ENCODE measurements at regions not wholly inside any gene's neighbourhood (a gene's known extent, or its start where the extent isn't known, plus 50 kb on each side); places are given as distances from the start of the nearest gene placed in this dataset.
"Not testable (repeated sequence)": the region's sequence is repeated elsewhere in the genome, so short reads cannot be mapped to it uniquely, and the experiment has no call there.

DNA sequence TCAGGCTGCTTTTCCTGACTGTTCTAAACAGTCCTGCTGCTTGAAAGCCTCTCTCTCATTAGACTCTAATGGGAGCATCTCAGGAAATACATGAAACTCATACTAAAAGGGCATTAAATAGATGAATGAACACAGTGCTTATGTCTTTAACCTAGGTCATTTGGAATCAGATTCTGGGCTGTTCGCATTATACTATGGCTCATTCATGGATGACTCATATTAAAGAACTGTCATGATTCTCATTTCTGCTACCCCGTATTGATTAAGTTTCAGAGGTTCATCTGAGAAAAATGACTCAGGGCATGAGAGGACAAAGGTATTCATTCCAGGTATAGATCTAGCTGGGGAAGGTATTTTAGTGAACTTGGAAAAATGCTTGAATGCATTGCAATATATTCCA lies 335.5 kb downstream of the GJA1 start:
- no peaks in the 10 kb centered on the region for H3K4me1 ChIP-seq (ENCODE audit: control insufficient read depth in 2 of 2, insufficient read depth in 2 of 2, low read length in 1 of 2)
- no peak overlapping the region for H3K4me3 ChIP-seq (ENCODE audit: low read depth in 1 of 2, low read length in 2 of 2)
- 57 to 59% methylated on average over 2 of the region's 2 CpGs for WGBS, 2 donors
- H3K27ac ChIP-seq (ENCODE audit: low read depth in 2 of 2, low read length in 1 of 2) = no peak overlapping the region
- no peaks in the 10 kb centered on the region for H3K9me3 ChIP-seq (ENCODE audit: control insufficient read depth in 2 of 2, insufficient read depth in 1 of 2, low read depth in 1 of 2, low read length in 1 of 2)
- no peaks in the 10 kb centered on the region for H3K36me3 ChIP-seq (ENCODE audit: control insufficient read depth in 2 of 2, insufficient read depth in 2 of 2, low read length in 1 of 2)
- no peaks in the 10 kb centered on the region for H3K27me3 ChIP-seq (ENCODE audit: control insufficient read depth in 1 of 2, insufficient read depth in 2 of 2, low read length in 2 of 2)

DNA sequence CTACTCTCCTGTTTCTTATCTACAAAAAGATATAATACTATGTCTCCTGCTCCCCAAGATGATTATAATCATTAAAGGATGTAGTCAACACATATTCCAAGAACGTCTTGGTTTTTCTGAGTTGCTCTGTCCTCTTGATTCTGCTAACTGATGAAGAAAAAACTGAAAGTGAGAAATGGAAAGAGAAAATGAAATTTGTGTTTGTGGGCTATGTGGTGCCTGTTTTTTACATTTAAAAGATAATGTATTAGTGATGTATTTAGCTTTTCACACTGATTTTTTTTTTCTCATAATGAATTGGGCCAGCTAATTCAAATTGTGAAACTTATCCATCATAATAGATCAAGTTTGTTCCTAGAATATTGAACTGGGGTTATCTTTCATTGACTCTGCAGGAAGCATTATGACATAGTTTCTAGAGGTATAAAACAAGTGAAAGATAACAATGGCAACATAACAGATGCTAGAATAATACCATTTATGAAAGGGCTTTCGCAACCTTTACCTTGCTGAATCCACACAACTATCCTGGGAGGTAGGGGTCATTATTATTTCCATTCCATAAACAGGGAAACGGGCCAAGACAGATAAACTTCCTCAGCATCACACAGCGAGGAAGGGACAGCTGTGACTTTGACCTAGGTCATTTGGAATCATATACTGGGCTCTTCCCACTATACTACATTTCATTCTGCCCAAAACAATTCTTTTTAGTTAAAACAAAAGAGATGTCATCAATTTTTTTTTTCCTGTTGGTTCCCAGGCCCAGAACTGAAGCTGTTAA lies 336.7 kb downstream of the GJA1 start:
- 71% methylated on average over 4 of the region's 4 CpGs for WGBS, 2 donors
- H3K27ac ChIP-seq (ENCODE audit: low read depth in 2 of 2, low read length in 1 of 2) = no peak overlapping the region
- no peaks in the 10 kb centered on the region for H3K27me3 ChIP-seq (ENCODE audit: control insufficient read depth in 1 of 2, insufficient read depth in 2 of 2, low read length in 2 of 2)
- no peaks in the 10 kb centered on the region for H3K36me3 ChIP-seq (ENCODE audit: control insufficient read depth in 2 of 2, insufficient read depth in 2 of 2, low read length in 1 of 2)
- no peaks in the 10 kb centered on the region for H3K4me1 ChIP-seq (ENCODE audit: control insufficient read depth in 2 of 2, insufficient read depth in 2 of 2, low read length in 1 of 2)
- no peaks in the 10 kb centered on the region for H3K9me3 ChIP-seq (ENCODE audit: control insufficient read depth in 2 of 2, insufficient read depth in 1 of 2, low read depth in 1 of 2, low read length in 1 of 2)
- no peak overlapping the region for H3K4me3 ChIP-seq (ENCODE audit: low read depth in 1 of 2, low read length in 2 of 2)

DNA sequence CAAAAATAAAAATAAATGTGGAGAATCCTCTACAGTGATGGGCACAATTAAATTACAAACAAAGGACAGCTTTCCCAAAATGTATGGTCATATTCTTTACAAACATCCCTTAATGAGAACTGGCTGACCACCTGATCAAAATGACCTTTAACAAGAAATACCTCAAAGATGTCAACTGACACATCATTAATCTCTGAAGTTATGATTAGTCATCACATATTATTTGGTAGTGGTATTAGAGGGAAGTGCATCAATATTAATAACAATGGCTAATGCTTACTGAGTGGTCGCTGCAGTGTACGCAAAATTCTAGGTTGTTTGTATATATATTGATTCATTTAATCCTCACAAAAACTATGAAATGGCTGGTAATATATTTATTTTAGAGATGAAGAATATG lies 340.6 kb downstream of the GJA1 start:
- no peak overlapping the region for H3K4me3 ChIP-seq (ENCODE audit: low read depth in 1 of 2, low read length in 2 of 2)
- H3K36me3 ChIP-seq (ENCODE audit: control insufficient read depth in 2 of 2, insufficient read depth in 2 of 2, low read length in 1 of 2) = no peaks in the 10 kb centered on the region
- no peaks in the 10 kb centered on the region for H3K27me3 ChIP-seq (ENCODE audit: control insufficient read depth in 1 of 2, insufficient read depth in 2 of 2, low read length in 2 of 2)
- H3K4me1 ChIP-seq (ENCODE audit: control insufficient read depth in 2 of 2, insufficient read depth in 2 of 2, low read length in 1 of 2) = peaks cover 0 to 3% of the 10 kb centered on the region in 2 donors
- H3K9me3 ChIP-seq (ENCODE audit: control insufficient read depth in 2 of 2, insufficient read depth in 1 of 2, low read depth in 1 of 2, low read length in 1 of 2) = no peaks in the 10 kb centered on the region
- 87 to 88% methylated on average over 2 of the region's 2 CpGs for WGBS, 2 donors
- no peak overlapping the region for H3K27ac ChIP-seq (ENCODE audit: low read depth in 2 of 2, low read length in 1 of 2)

DNA sequence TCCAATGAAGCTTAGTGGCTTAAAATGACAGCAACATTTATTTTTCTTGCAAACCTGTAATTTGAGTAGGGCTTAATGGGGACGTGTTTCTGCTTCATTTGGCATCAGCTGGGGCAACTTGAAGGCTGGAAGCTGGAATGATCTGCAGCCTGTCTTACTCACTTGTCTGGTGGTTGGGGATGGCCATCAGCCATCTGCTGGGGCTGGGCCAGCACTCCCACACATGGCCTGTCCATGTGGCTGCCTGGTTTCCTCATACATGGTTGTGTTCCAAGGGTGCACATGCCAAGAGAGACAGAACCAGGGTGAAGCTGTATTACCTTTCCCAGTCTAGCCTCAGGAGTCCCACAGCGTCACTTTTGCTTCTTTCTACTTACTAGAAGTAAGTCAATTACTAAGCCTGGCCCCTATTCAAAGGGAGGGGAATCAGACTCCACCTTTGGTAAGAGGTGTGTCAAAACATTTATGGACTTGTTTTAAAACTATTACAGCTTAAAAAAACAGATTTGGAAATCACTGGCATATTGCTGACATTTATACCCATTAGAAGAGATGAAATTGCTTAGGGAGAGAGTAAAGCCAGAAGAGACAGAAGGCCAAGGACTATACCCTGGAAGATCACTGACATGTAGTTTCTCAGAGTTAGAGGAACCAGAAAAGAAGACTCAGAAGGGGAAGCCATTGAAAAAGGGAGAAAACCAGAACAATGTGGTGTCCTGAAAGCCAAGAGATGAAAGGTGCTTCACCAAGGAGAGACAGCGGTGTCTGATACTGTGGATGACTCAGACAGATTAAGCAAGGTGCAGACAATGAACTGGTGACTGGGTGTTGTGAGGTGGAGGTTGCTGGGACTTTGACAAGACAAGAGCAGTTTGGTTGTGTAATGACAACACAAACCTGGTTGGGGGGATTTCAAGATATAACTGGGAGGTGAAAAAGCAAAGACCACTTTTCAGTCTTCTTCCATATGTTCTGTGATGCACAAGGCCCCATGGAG lies 345.2 kb downstream of the GJA1 start:
- peak overlapping the region; percentile 72 to 83 for H3K27ac ChIP-seq (ENCODE audit: low read depth in 2 of 2, low read length in 1 of 2)
- WGBS, 2 donors = 41 to 55% methylated on average over 3 of the region's 3 CpGs
- H3K36me3 ChIP-seq (ENCODE audit: control insufficient read depth in 2 of 2, insufficient read depth in 2 of 2, low read length in 1 of 2) = no peaks in the 10 kb centered on the region

DNA sequence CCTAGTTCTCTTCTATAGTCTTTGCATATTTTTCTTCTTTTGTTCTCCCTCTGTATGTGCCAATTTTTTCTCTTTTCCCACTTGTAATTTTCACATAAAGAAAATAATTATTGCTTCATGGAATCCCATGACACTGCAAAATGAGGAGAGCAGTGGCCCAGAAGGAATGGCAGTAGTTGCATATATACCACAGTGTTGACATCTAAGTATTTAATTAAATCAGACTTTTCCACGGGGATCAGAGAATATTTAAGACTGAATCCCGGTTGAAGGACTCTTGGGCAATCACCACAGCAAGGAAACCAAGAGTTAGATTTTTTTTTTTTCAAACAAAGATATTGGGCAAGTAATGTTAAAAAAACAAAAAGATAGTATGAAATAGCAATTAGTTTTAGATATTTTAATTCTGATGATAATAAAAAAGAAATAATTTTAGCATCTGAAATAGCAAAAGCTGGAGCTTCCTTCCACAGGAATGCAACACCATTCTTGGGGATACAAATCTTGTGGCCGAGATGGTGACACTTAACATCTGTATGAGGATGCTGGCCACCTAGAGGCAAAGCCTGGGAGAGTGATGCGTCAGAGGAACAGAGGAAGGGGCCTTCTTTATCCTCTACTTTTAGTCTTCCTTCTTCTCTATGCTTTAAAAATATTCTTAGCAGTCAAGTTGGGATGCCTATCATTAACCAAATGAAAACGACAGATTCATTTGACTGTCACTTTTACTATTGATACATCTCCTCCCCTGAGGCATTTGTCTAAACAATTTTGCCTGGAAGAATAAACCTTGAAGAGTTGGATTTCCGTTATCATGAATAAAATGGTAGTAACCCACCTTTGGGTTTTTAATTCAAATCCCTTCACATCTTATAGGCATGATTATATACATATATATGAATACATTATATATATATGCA lies 356.2 kb downstream of the GJA1 start:
- H3K4me3 ChIP-seq (ENCODE audit: low read depth in 1 of 2, low read length in 2 of 2) = no peak overlapping the region
- H3K27ac ChIP-seq (ENCODE audit: low read depth in 2 of 2, low read length in 1 of 2) = no peak overlapping the region
- WGBS, 2 donors = 72 to 77% methylated on average over 6 of the region's 6 CpGs
- H3K36me3 ChIP-seq (ENCODE audit: control insufficient read depth in 2 of 2, insufficient read depth in 2 of 2, low read length in 1 of 2) = no peaks in the 10 kb centered on the region
- no peaks in the 10 kb centered on the region for H3K9me3 ChIP-seq (ENCODE audit: control insufficient read depth in 2 of 2, insufficient read depth in 1 of 2, low read depth in 1 of 2, low read length in 1 of 2)
- H3K27me3 ChIP-seq (ENCODE audit: control insufficient read depth in 1 of 2, insufficient read depth in 2 of 2, low read length in 2 of 2) = no peaks in the 10 kb centered on the region
- H3K4me1 ChIP-seq (ENCODE audit: control insufficient read depth in 2 of 2, insufficient read depth in 2 of 2, low read length in 1 of 2) = no peaks in the 10 kb centered on the region

More for the DNA sequence above, 345.2 kb downstream of the GJA1 start:
- Histone ChIP-seq H3K27me3 (ENCODE audit: control insufficient read depth in 1 of 2, insufficient read depth in 2 of 2, low read length in 2 of 2) (no peaks in the 10 kb centered on the region), H3K4me1 (ENCODE audit: control insufficient read depth in 2 of 2, insufficient read depth in 2 of 2, low read length in 1 of 2) (peaks cover 0 to 3% of the 10 kb centered on the region in 2 donors), H3K4me3 (ENCODE audit: low read depth in 1 of 2, low read length in 2 of 2) (no peak overlapping the region), H3K9me3 (ENCODE audit: control insufficient read depth in 2 of 2, insufficient read depth in 1 of 2, low read depth in 1 of 2, low read length in 1 of 2) (no peaks in the 10 kb centered on the region)

DNA sequence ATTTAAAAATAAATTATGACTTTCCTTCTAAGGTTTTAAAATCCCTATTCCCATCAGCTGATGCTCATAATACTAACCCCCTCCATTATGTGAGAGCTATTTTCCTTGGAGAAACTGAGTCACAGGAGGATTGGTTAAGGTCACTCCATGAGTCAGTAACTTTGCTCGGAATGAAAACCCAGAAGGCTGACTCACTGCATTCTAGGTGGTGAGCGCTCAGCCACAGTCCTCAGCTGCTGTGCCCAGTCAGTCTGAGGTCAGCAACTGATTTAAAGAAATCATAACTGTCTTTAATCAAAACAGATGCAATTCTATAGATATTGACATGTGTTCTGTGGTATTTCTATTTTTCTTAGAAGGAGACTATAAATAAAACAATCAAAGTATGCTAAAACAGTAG lies 359.2 kb downstream of the GJA1 start:
- WGBS, 2 donors = 49 to 65% methylated on average over 2 of the region's 2 CpGs
- H3K27me3 ChIP-seq (ENCODE audit: control insufficient read depth in 1 of 2, insufficient read depth in 2 of 2, low read length in 2 of 2) = no peaks in the 10 kb centered on the region
- no peak overlapping the region for H3K27ac ChIP-seq (ENCODE audit: low read depth in 2 of 2, low read length in 1 of 2)
- H3K9me3 ChIP-seq (ENCODE audit: control insufficient read depth in 2 of 2, insufficient read depth in 1 of 2, low read depth in 1 of 2, low read length in 1 of 2) = no peaks in the 10 kb centered on the region
- no peaks in the 10 kb centered on the region for H3K36me3 ChIP-seq (ENCODE audit: control insufficient read depth in 2 of 2, insufficient read depth in 2 of 2, low read length in 1 of 2)
- no peak overlapping the region for H3K4me3 ChIP-seq (ENCODE audit: low read depth in 1 of 2, low read length in 2 of 2)
- H3K4me1 ChIP-seq (ENCODE audit: control insufficient read depth in 2 of 2, insufficient read depth in 2 of 2, low read length in 1 of 2) = no peaks in the 10 kb centered on the region

DNA sequence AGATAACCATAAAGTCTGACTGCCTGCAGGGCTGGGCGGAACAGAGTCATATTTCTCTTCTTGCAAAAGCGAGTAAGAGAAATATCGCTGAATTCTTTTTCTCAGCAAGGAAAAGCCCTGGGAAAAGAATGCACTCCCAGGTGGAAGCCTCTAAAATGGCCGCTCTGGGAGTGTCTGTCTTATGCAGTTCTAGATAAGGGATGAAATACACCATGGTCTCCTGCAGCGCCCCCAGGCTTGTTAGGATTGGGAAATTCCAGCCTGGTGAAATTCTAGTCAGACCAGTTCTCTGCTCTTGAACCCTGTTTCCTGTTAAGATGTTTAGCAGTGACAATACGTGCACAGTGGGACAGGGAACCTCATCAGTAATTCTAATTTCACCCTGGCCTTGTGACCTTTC lies 362.2 kb downstream of the GJA1 start:
- H3K4me3 ChIP-seq (ENCODE audit: low read depth in 1 of 2, low read length in 2 of 2); H3K9me3 ChIP-seq (ENCODE audit: control insufficient read depth in 2 of 2, insufficient read depth in 1 of 2, low read depth in 1 of 2, low read length in 1 of 2); H3K4me1 ChIP-seq (ENCODE audit: control insufficient read depth in 2 of 2, insufficient read depth in 2 of 2, low read length in 1 of 2); H3K27me3 ChIP-seq (ENCODE audit: control insufficient read depth in 1 of 2, insufficient read depth in 2 of 2, low read length in 2 of 2); H3K27ac ChIP-seq (ENCODE audit: low read depth in 2 of 2, low read length in 1 of 2); H3K36me3 ChIP-seq (ENCODE audit: control insufficient read depth in 2 of 2, insufficient read depth in 2 of 2, low read length in 1 of 2): not testable (repeated sequence)
- WGBS, 2 donors = 87 to 92% methylated on average over 6 of the region's 6 CpGs

DNA sequence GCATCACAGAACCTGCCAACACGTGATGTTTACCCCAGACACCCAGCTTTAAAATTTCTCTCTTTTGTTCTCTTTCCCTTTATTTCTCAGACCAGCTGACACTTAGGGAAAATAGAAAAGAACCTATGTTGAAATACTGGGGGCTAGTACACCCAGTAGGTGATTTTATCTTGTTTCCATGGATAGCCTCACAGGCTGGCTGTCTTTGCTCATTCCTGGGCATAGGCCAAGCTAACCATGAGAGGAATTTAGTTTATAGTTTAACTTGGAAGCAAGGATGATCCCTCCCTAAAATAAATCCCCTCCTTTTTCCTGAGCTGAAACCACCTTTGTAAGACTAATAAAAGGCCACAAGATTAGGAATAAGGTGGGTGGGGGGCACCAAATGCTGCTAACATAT lies 362.7 kb downstream of the GJA1 start:
- 86 to 92% methylated on average over 1 of the region's 1 CpG for WGBS, 2 donors
- not testable (repeated sequence) for H3K27ac ChIP-seq (ENCODE audit: low read depth in 2 of 2, low read length in 1 of 2); H3K4me3 ChIP-seq (ENCODE audit: low read depth in 1 of 2, low read length in 2 of 2); H3K9me3 ChIP-seq (ENCODE audit: control insufficient read depth in 2 of 2, insufficient read depth in 1 of 2, low read depth in 1 of 2, low read length in 1 of 2); H3K4me1 ChIP-seq (ENCODE audit: control insufficient read depth in 2 of 2, insufficient read depth in 2 of 2, low read length in 1 of 2); H3K36me3 ChIP-seq (ENCODE audit: control insufficient read depth in 2 of 2, insufficient read depth in 2 of 2, low read length in 1 of 2); H3K27me3 ChIP-seq (ENCODE audit: control insufficient read depth in 1 of 2, insufficient read depth in 2 of 2, low read length in 2 of 2)

DNA sequence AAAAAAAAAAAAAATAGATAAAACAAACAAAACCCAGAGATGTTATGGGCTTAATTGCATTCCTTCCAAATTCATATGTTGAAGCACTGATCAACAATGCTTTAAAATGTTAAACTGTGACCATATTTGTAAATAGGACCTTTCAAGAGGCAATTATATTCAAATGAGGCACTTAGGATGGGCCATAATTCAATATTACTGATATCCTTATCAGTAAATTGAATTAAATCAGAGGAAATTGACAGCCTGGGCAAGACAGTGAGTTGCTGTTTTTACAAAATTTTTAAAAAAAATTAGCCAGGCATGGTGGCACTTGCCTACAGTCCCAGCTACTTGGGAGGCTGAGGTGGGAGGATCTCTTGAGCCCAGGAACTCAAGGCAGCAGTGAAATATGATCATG lies 364.1 kb downstream of the GJA1 start:
- Histone ChIP-seq H3K27ac (ENCODE audit: low read depth in 2 of 2, low read length in 1 of 2) (no peak overlapping the region), H3K9me3 (ENCODE audit: control insufficient read depth in 2 of 2, insufficient read depth in 1 of 2, low read depth in 1 of 2, low read length in 1 of 2) (peaks cover 0 to 3% of the 10 kb centered on the region in 2 donors), H3K27me3 (ENCODE audit: control insufficient read depth in 1 of 2, insufficient read depth in 2 of 2, low read length in 2 of 2) (no peaks in the 10 kb centered on the region), H3K4me3 (ENCODE audit: low read depth in 1 of 2, low read length in 2 of 2) (no peak overlapping the region), H3K4me1 (ENCODE audit: control insufficient read depth in 2 of 2, insufficient read depth in 2 of 2, low read length in 1 of 2) (no peaks in the 10 kb centered on the region), H3K36me3 (ENCODE audit: control insufficient read depth in 2 of 2, insufficient read depth in 2 of 2, low read length in 1 of 2) (no peaks in the 10 kb centered on the region)

All from esophagus (tissue), 2 donors.